Dermis blood vessel endothelial cell (primary cell): ENCODE measurements at regions not wholly inside any gene's neighbourhood (a gene's known extent, or its start where the extent isn't known, plus 50 kb on each side); places are given as distances from the start of the nearest gene placed in this dataset.

Experiments
- DNase-seq: peaks from one replicate; pipeline ENCODE4 v3.0.0; 2010

DNA sequence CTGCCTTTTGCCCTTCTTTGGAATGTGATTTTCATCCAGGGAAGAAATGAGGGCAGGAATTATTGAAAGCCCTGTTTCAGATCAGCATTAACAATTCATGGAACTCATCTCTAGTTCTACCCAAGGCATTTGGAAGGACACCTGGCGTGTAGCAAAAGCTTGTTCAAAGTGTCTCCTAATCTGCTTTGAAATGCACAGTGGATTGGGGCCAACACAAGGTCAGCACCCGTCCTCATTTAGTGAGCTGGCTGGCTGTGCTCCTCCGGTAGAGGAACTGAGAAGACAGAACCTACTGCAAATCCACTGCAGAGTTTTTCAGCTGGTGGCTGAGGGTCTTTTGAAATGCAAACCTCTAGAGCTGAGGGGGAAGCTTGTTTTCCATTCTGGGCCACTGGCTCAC is 141.6 kb upstream of the STT3B start:
- DNase-seq, result no peak

DNA sequence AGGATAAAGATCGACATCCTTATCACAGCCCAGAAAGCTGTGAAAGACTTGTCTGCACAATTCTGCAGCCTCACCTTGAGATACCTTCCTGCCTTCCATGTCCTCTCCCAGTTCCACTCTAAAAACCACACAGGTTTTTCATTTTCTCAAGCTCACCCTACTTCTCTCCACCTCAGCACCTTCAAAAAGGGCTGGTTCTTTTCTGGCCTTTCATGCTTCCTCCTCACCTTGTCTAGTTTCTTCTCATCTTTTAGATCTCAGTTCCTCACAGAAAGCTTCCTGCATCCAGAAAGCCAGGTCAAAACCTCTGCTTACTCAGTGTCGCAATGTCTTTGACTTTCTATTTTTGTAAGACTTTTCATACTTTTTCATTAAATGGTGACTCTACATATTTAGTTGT is 140.2 kb upstream of the STT3B start:
- no peak for DNase-seq

DNA sequence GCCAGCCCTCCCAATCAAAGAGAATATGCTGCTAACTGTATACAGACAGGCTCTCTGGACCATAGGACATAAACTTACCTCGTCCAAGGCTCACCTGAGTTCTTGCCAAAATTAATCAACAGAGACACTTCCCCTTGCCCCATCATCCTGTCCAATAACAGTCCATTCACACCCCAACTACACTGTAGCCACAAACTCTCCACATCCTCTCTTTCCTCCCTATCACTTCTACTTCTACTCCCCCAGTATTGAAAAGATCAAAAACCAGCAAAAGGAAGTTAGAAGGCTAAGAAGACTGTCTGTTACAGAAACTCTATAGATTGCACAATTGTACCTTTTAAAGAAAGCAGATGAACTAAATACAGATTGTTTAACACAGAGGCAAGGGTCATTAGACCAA is 133.5 kb upstream of the STT3B start:
- DNase-seq, result no peak

DNA sequence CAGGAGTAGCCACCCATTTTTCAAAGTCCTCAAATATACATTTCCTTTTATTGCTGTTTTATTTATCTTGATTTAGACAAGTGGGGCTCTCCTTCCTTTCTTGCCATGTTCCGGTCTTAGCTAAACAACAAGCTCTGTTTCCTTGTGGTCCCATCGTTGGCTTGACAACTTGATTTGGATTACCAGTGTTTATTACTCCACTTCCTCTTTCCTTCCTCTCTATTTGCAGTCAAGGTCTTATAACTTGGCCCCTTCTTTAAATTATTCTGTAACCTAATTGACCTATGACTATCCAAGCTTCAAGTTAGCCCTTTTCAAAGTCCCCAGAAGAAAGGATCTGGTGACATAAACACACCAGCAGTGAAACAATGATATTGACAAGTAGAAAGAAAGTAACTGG is 130.6 kb upstream of the STT3B start:
- DNase-seq, result peak; percentile 75

DNA sequence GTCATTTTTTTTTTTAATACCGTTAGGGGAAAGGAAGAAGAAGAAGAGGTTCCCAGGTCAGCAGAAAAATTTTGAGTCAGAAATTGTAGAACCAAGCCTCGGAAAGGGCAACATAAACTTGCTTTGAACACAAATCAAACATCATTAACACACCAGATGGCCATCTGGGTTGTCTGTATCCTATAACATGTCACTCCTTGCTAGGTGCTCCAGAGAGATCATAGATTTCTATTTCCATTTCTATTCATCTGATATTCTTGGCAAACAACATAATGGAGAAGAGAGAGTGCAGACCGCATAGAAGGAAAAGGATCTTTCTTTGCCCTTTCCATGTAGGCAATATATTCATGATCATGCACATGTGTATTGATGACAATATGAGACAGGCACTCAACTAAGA is 129.5 kb upstream of the STT3B start:
- no peak for DNase-seq

DNA sequence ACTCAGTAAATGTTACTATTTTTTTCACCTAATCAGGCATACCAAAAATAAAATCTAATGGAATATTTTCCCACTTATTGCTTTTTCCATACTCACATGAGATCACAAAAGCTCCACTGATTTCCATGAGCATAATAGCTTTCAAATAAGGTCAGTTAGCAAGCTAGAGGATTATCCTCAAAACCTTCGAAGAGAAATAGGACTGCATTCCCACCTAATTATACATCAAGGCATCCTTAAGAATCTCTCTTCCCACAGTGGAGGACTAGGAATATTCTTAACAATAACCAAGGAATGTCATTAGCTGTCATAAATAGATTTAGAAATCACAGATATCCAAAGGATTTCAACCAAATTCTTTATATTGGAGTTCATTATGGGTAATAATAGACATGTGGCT is 127.9 kb upstream of the STT3B start:
- DNase-seq, result no peak

DNA sequence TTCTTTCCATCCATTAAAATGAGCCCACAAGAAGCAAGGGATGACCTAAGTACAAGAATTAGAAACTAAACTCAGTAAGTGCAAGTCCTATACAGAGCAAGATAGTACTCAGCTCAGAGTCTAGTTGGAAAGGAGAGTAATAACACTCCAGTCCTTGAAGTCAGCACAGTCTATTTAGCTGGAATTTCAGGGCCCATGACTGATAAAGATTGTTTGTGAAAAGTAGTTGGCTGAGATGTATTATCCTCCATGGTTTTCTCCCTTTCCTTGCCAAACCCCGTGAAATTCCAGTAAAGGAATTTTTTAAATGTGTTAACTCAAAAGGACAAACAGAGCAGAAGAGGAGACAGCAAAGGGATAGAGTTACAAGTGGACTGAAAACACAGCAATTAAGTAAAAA is 127.2 kb upstream of the STT3B start:
- DNase-seq, result no peak

DNA sequence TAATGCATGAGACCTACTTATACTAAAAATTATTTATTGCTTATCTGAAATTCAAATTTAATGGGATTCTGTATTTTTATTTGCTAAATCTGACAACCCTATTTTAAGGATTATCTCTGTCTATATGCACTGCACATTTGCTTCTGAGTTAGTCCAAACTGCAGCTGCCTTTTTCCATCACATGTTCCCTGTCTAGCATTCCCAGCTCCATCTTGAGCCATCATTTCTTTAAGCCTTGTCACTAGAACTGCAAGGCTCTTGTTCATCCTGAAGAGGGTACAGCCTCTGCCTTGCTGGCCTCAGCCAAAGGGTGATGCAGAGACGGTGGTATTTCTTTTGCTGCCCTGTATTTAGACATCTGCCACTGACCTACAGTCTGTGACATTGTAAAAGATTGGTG is 125.8 kb upstream of the STT3B start:
- no peak for DNase-seq

DNA sequence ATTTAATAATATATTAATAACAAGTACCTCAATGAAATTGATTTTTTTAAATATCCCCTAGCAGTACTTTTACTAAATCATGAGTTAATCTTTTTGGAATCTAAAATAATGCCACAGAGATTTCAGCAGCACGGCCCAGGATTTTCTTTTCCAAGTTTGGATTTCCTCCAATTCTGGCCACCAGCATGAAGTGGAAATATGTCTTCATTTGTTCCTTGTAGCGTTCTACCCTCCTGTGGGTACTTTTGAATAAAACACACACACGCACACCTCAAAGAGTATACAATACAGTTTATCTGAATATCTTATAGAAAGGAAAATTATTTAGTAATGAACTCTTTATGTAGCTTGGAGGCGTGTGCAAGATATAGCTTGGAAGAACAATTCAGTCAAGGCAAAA is 125.1 kb upstream of the STT3B start:
- DNase-seq, result no peak

GRCh38 chr3:31408720-31409119 is 124.0 kb upstream of the STT3B start:
- DNase-seq, result no peak

DNA sequence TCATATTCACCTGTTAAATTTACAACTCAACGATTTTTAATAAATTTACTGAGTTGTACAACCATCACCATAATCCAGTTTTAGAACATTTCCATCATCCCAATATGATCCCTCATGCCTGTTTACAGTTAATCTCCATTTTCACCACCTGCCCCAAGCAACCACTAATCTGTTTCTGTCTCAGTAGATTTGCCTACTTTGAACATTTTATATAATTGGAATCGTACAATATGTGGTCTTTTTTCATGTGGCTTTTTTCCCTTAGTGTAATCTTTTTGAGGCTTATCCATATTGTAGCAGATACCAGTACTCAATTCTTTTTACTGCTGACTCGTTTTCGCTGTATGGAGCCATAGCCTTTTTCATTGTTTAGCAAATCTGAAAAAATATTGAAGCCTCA is 123.3 kb upstream of the STT3B start:
- DNase-seq, result no peak

DNA sequence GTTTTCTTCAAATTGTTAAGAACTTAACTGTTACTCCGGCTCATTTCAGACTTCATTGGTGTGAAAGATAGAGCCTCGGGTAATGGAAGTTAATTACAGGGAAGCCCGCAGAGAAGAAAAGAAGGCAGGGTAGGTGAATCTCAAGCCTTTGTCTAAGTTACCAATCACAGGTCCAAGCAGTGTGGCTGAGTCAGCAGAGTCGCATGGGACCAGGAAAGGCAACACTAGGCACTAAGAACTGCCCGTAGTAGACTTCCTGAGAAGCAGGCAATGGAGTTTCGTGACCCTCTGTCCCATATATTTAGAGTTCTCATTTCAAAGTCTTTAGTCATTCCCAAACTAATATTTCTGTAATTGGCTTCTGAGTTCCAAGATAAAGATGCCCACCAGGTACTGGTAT is 122.9 kb upstream of the STT3B start:
- no peak for DNase-seq

DNA sequence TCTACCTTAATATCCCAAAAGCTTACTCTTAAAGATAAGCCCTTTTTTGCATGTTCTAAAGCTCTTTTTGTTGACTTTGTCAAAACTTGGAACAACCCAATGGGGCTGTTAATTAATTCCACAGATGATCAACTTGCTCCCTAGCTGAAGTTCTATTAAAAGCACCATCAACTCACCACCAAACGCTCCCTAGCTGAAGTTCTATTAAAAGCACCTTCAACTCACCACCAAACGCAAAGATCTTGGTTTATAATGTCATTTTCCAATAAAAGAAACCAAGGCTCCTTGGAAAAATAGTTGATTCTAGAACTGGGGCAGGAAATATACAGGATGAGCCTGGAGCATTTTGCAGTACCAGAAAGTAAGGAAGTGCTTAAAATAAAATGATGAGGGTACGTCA is 122.3 kb upstream of the STT3B start:
- no peak for DNase-seq

GRCh38 chr3:31412832-31413231 is 119.9 kb upstream of the STT3B start:
- DNase-seq, result no peak

DNA sequence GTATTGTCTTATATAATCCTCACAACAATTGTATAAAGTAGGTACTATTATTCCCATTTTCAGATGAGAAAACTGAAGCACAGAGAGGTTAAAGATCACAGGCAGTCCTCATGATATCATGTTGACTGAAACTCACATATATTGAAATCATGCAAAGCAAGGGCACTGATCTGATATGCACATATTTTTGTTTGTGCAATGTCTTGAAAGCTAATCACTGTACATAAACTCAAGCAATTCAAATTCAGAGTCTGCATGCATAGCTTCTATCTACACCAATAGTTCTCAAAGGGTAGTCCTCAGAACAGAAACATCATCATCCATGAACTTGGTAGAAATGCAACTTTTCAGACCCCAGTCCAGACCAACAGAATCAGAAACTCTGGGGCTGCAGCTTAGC is 119.2 kb upstream of the STT3B start:
- no peak for DNase-seq

DNA sequence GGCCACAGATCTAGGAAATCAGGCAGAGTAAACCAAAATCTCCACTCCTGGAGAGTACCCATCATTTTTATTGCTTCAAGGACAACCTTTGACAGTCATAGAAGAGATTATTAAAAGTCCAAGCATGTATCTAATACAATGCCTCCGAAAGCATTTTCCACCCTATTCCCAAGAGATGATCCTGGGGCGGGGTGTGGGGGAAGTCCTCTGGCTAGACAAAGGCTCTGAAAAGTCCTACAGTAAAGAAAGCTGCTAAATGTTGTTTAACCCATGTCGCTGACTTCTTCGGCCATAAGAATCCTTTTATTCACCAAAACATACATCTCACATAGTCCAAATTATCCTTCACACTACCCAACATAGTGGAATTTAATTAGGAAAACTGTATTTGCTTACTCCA is 115.7 kb upstream of the STT3B start:
- no peak for DNase-seq

DNA sequence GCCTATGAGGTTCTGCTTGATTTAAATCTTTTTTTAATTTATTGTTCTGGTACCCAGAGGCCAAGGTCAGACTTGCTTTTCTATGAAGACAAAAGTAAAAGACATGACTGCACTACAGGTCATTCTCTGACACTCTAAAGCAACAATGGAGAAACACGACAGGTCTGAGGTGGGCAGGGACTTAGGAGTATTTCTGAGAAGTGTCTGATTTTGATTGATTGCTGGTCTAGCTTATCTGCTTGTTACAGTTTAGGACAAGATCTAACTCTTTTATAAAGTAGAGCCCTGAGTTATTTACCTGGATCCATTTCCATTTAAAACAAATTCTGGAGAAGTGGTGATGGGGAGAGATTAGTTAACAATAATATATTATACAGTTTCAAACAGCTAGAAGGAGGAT is 115.2 kb upstream of the STT3B start:
- DNase-seq, result peak; percentile 5

DNA sequence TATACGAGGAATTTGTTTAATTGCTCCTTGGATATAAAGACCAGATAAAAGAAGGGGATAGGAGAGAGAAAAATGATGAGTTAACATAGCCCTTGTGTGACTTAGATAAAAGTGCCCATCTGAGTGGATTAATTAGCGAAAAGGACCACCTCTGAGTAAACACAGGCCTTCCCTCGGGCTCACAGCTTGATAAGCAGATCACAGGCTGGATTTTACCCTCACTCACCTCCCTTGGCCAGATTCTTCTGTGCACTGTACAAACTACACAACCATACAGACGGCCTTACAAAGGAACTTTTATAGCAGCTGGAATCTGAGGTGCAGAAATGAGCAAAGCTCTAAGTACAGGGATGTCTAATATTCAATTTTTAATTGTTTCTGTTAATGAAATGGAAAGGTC is 112.4 kb upstream of the STT3B start:
- no peak for DNase-seq

- no peak for DNase-seq
These were observed 111.2 kb upstream of the STT3B start for GRCh38 chr3:31421314-31422048.

DNA sequence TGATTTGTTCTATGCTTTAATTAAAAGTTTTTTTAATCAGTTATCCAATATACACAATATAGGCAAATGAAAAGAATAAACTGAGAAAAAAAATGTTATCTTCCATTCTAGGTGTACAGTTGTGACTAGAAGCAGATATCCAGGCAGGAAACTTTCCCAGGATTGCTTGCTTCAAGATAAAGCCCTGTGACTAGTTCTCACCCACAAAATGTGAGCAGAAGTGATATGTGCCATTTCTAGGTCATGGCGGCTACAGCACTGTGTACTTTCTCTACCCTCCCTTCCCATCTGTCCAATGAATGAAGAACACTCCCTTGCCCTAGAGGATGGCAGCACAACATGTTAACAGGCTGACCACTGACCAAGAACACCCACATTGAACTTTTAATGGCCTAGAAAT is 110.5 kb upstream of the STT3B start:
- DNase-seq, result no peak

DNA sequence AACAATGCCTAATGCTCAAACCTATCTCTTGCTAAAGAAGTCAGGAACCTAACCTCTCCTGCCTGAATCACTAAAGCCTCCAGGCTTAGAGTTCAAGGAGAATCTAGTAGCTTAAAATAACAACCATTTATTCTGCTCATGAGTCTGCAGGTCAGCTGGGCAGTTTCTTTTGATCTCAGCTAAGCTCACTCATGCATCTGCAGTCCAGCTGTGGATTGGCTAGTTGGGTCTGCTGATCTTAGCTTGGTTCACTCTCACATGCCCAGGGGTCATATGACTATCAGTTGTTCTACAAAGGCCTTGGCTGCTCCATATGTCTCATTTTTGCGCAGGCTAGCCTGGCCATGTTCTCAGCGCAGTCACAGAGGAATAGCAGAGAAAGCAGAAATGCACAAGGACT is 109.2 kb upstream of the STT3B start:
- no peak for DNase-seq

GRCh38 chr3:31425401-31425800 is 107.3 kb upstream of the STT3B start:
- no peak for DNase-seq

- DNase-seq, result no peak
These were observed 105.1 kb upstream of the STT3B start for GRCh38 chr3:31427623-31428022.

DNA sequence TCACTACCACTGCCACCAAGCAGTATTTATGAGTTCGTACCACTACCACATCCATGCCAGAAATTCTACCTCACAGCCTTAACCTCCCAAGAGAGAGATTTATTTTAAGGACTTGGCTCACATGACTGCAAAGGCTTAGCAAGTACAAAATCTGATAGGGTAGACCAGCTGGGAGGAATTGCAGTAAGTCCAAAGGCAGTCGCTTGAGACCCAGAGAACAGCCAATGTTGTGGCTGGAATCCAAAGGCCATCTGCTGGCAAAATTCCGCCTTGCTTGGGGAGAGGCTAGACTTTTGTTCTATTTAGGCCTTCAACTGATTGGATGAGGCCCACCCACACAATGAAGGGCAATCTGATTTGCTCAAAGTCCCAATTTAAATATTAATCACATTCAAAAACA is 101.4 kb upstream of the STT3B start:
- no peak for DNase-seq

GRCh38 chr3:31432897-31433678 is 99.6 kb upstream of the STT3B start:
- peak; percentile 66 for DNase-seq
